B cell (primary cell): ENCODE measurements at regions not wholly inside any gene's neighbourhood (a gene's known extent, or its start where the extent isn't known, plus 50 kb on each side); places are given as distances from the start of the nearest gene placed in this dataset.

ENCODE experiments used
- ATAC-seq: fragments of 200-7000 bp; cut with Tn5 transposase; one replicate; pipeline ENCODE4 v1.10.0; 2021; ENCODE audit warnings: low read depth, mild to moderate bottlenecking, moderate number of reproducible peaks, moderate library complexity
- CTCF ChIA-PET: fragments of 350-600 bp; sonication (Branson Sonifier 250); formaldehyde crosslinking; loops from one replicate; lab custom pipeline; 2021; ENCODE audit warnings: antibody characterized with exemption, inconsistent platforms; lab: Charles Lee
- POLR2A ChIA-PET: fragments of 350-600 bp; sonication (Branson Sonifier 250); formaldehyde crosslinking; loops from one replicate; lab custom pipeline; 2021; ENCODE audit warnings: antibody characterized with exemption; lab: Charles Lee
- DNase-seq: peaks from one replicate; pipeline ENCODE4 v3.0.0; 2013
- H2AFZ ChIP-seq: 2 replicates; pipeline ENCODE4 v1.6.1; 2012; ENCODE audit warnings: mild to moderate bottlenecking, low read depth, low read length; ENCODE audit not compliant: insufficient read depth, poor library complexity, severe bottlenecking
- H3K27ac ChIP-seq, 2 donors: 1 replicate in 1 of 2; 2 replicates in 1 of 2; pipeline ENCODE4 v1.5.1; 2012 to 2013; ENCODE audit warnings: low read length in 2 of 2, mild to moderate bottlenecking in 2 of 2, moderate library complexity in 1 of 2
- H3K27me3 ChIP-seq, 4 experiments: fragments of 200-600 bp in 1 of 4; sonication (generic) in 1 of 4; replicated peaks in 1 of 4; 1 replicate in 2 of 4; 2 replicates in 2 of 4; pipeline versions ENCODE4 v1.6.1 to v1.7.0; 2013 to 2016; ENCODE audit warnings: low read length in 3 of 4, mild to moderate bottlenecking in 2 of 4, mixed read lengths in 1 of 4, moderate library complexity in 1 of 4; ENCODE audit not compliant: insufficient read depth in 4 of 4, control insufficient read depth in 3 of 4; ENCODE audit errors: control extremely low read depth in 1 of 4
- H3K36me3 ChIP-seq, 2 experiments: replicated peaks in 1 of 2; 1 replicate in 1 of 2; 2 replicates in 1 of 2; pipeline versions ENCODE4 v1.6.1 to v1.7.1; 2013; ENCODE audit warnings: low read length in 1 of 2; ENCODE audit not compliant: insufficient read depth in 2 of 2, control insufficient read depth in 1 of 2; ENCODE audit errors: control extremely low read depth in 1 of 2, extremely low read depth in 1 of 2
- H3K4me1 ChIP-seq, 2 donors: fragments of 200-600 bp in 1 of 2; sonication (generic) in 1 of 2; 1 replicate in 1 of 2; 2 replicates in 1 of 2; pipeline versions ENCODE4 v1.5.1 to v1.6.1; 2013 to 2017; ENCODE audit warnings: low read length in 2 of 2; ENCODE audit not compliant: control insufficient read depth in 2 of 2, insufficient read depth in 2 of 2
- H3K4me2 ChIP-seq: replicated peaks from 2 replicates; pipeline ENCODE3; 2012; ENCODE audit warnings: mild to moderate bottlenecking, low read depth, low read length; ENCODE audit not compliant: poor library complexity, severe bottlenecking
- H3K4me3 ChIP-seq, 5 experiments: fragments of 200-600 bp in 1 of 5; sonication (generic) in 1 of 5; 1 replicate in 3 of 5; 2 replicates in 2 of 5; pipeline versions ENCODE4 v1.5.1 to v1.7.0; 2011 to 2016; ENCODE audit warnings: low read length in 4 of 5, mild to moderate bottlenecking in 4 of 5, low read depth in 2 of 5, control low read depth in 1 of 5, moderate library complexity in 1 of 5; ENCODE audit not compliant: insufficient read depth in 1 of 5; ENCODE audit errors: control extremely low read depth in 1 of 5, extremely low read depth in 1 of 5
- H3K79me2 ChIP-seq: fragments of 200-600 bp; sonication (generic); one replicate; pipeline ENCODE4 v1.6.0; 2016; ENCODE audit warnings: low read length; ENCODE audit not compliant: control insufficient read depth, insufficient read depth
- H3K9ac ChIP-seq: fragments of 200-600 bp; sonication (generic); 2 replicates; pipeline ENCODE4 v1.6.1; 2017; ENCODE audit warnings: mild to moderate bottlenecking, low read length, moderate library complexity
- H3K9me3 ChIP-seq, 3 donors: one replicate each; pipeline versions ENCODE4 v1.6.1 to v1.7.1; 2013; ENCODE audit warnings: low read length in 2 of 3; ENCODE audit not compliant: control insufficient read depth in 2 of 3, insufficient read depth in 1 of 3; ENCODE audit errors: control extremely low read depth in 1 of 3
- H4K20me1 ChIP-seq: 2 replicates; pipeline ENCODE4 v1.6.0; 2012; ENCODE audit warnings: mild to moderate bottlenecking, low read length; ENCODE audit not compliant: insufficient read depth, control insufficient read depth, poor library complexity, severe bottlenecking
- H3K27ac Mint-ChIP-seq: one replicate; pipeline ENCODE4 v1.8.0; 2021; ENCODE audit warnings: mixed read lengths
- H3K27me3 Mint-ChIP-seq: one replicate; pipeline ENCODE4 v1.8.0; 2021; ENCODE audit warnings: mixed read lengths
- H3K4me1 Mint-ChIP-seq: one replicate; pipeline ENCODE4 v1.8.0; 2021; ENCODE audit warnings: mixed read lengths
- H3K4me3 Mint-ChIP-seq: one replicate; pipeline ENCODE4 v1.8.0; 2021; ENCODE audit warnings: mixed read lengths
- H3K9me3 Mint-ChIP-seq: one replicate; pipeline ENCODE4 v1.8.0; 2022; ENCODE audit warnings: mixed read lengths; ENCODE audit not compliant: insufficient read depth
- CTCF ChIP-seq: fragments of 200-600 bp; IDR thresholded peaks from one replicate; pipeline ENCODE4 v1.8.0; 2022; ENCODE audit warnings: antibody characterized with exemption, mild to moderate bottlenecking
- EZH2 ChIP-seq: IDR thresholded peaks from 2 replicates; pipeline ENCODE4 v1.6.1; 2012; ENCODE audit warnings: borderline replicate concordance, low read depth, mild to moderate bottlenecking, moderate library complexity, low read length; ENCODE audit not compliant: insufficient read depth, poor library complexity, severe bottlenecking
- WGBS: methylation state at CpG from one replicate; pipeline ENCODE4 v1.1.5; 2013; ENCODE audit warnings: missing lambda C conversion rate; ENCODE audit not compliant: insufficient coverage; 5-methylcytosine and 5-hydroxymethylcytosine counted together
- intact Hi-C: fragments of 100-400 bp; cut with micrococcal nuclease; formaldehyde crosslinking; loops from one replicate; pipeline ENCODE4 v1.10.0; 2022

GRCh38 chr9:105964156-105964555 is 269.8 kb downstream of the TMEM38B start:
- Histone ChIP-seq H3K9me3 (no peaks in the 10 kb centered on the region), H3K4me3 (no peak overlapping the region), H4K20me1 (no peaks in the 10 kb centered on the region), H3K27me3 (no peaks in the 10 kb centered on the region), H3K4me1 (no peaks in the 10 kb centered on the region), H3K79me2 (no peaks in the 10 kb centered on the region), H2AFZ (no peak overlapping the region), H3K4me2 (no peak overlapping the region), H3K27ac (no peak overlapping the region), H3K9ac (no peak overlapping the region), H3K36me3 (no peaks in the 10 kb centered on the region)
- Mint-ChIP-seq H3K4me1 (peaks cover 2% of the 10 kb centered on the region), H3K27me3 (no peaks in the 10 kb centered on the region), H3K9me3 (no peaks in the 10 kb centered on the region), H3K4me3 (no peak overlapping the region), H3K27ac (no peak overlapping the region)
- ChIA-PET CTCF (no interaction called here), POLR2A (no interaction called here)
- intact Hi-C loops, result no loop called here
- ATAC-seq, result no peak
- no peak for DNase-seq
- TF ChIP-seq EZH2 (no peak), CTCF (no peak)

- no peaks in the 10 kb centered on the region for H3K36me3 ChIP-seq
- no peak overlapping the region for H3K4me2 ChIP-seq
- H3K27ac Mint-ChIP-seq, result no peak overlapping the region
- no peaks in the 10 kb centered on the region for H3K9me3 ChIP-seq
- POLR2A ChIA-PET, result no interaction called here
- no CpG with 5 or more reads among the region's 1 CpG for WGBS
- H3K4me1 Mint-ChIP-seq, result peaks cover 3% of the 10 kb centered on the region
- no peak overlapping the region for H2AFZ ChIP-seq
- H3K27ac ChIP-seq, result no peak overlapping the region
- no peak overlapping the region for H3K4me3 Mint-ChIP-seq
- TF ChIP-seq CTCF, result no peak
- TF ChIP-seq EZH2, result no peak
- intact Hi-C loops, result no loop called here
- no peaks in the 10 kb centered on the region for H3K9me3 Mint-ChIP-seq
- CTCF ChIA-PET, result no interaction called here
- H3K79me2 ChIP-seq, result no peaks in the 10 kb centered on the region
- no peaks in the 10 kb centered on the region for H3K27me3 Mint-ChIP-seq
- no peaks in the 10 kb centered on the region for H4K20me1 ChIP-seq
- no peaks in the 10 kb centered on the region for H3K4me1 ChIP-seq
- no peak for ATAC-seq
- H3K9ac ChIP-seq, result no peak overlapping the region
- DNase-seq, result no peak
- H3K4me3 ChIP-seq, result no peak overlapping the region
- H3K27me3 ChIP-seq, result no peaks in the 10 kb centered on the region
These were observed 272.5 kb downstream of the TMEM38B start for GRCh38 chr9:105966834-105967233.
